ENCODE measurements at regions not wholly inside any gene's neighbourhood (a gene's known extent, or its start where the extent isn't known, plus 50 kb on each side); places are given as distances from the start of the nearest gene placed in this dataset.

DNA sequence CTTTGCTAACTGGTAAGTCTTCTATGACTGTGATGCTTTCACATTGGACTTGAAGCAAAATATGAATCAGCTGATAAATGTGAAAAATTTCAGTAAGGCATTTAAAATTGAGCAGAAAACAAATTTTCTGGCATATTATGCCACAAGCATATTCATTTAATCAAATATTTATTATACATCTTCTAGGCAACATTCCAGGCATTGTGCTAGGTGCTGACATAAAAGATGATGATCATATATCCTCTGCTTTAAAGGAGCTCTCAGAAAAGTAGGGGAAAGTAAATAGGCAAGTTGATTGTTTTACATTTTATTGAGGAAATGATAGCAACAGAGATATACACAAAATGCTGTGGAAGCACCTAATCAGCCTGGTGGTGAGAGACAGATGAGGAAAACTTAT, 248.9 kb downstream of the SLC16A7 start:
- H3K4me3 Mint-ChIP-seq = no peak overlapping the region
- H3K4me1 Mint-ChIP-seq = peaks cover 46% of the 10 kb centered on the region
- DNase-seq (ENCODE audit: low spot score) = no peak
- no peaks in the 10 kb centered on the region for H3K27me3 Mint-ChIP-seq (ENCODE audit: low read depth)
- H3K27ac Mint-ChIP-seq = no peak overlapping the region
- H3K9me3 Mint-ChIP-seq = peaks cover 12% of the 10 kb centered on the region
- ATAC-seq = no peak
- ChIA-PET CTCF (interaction anchor here (1.8 kb wide), 1 partner anchor 10 kb away, joined by 10 read pairs; no protein-coding TSS in a partner anchor), POLR2A (no interaction called here)
- TF ChIP-seq JUN (CRISPR knock-in tag; IDR thresholded peaks at IDR 0.05) (no peak), PRRX2 (CRISPR knock-in tag; IDR thresholded peaks at IDR 0.05) (no peak), SMAD4 (CRISPR knock-in tag; IDR thresholded peaks at IDR 0.05) (no peak), TEAD1 (CRISPR knock-in tag; IDR thresholded peaks at IDR 0.05) (no peak), RELA (CRISPR knock-in tag; IDR thresholded peaks at IDR 0.05; ENCODE audit: borderline replicate concordance) (no peak), NR3C1 (CRISPR knock-in tag; conservative IDR thresholded peaks at IDR 0.05; ENCODE audit: low read depth) (no peak), CREM (CRISPR knock-in tag; IDR thresholded peaks at IDR 0.05) (no peak), ZNF423 (CRISPR knock-in tag; IDR thresholded peaks at IDR 0.05) (no peak), TEAD4 (CRISPR knock-in tag; IDR thresholded peaks at IDR 0.05) (no peak)
- TF ChIP-seq, protein P1, sequence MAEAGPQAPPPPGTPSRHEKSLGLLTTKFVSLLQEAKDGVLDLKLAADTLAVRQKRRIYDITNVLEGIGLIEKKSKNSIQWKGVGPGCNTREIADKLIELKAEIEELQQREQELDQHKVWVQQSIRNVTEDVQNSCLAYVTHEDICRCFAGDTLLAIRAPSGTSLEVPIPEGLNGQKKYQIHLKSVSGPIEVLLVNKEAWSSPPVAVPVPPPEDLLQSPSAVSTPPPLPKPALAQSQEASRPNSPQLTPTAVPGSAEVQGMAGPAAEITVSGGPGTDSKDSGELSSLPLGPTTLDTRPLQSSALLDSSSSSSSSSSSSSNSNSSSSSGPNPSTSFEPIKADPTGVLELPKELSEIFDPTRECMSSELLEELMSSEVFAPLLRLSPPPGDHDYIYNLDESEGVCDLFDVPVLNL (CRISPR knock-in tag; IDR thresholded peaks at IDR 0.05; ENCODE audit: borderline replicate concordance, low read depth) = no peak
- H3K36me3 Mint-ChIP-seq = no peaks in the 10 kb centered on the region

- no peak overlapping the region for H3K4me3 Mint-ChIP-seq
- ChIA-PET POLR2A (no interaction called here), CTCF (no interaction called here)
- TF ChIP-seq JUN (CRISPR knock-in tag; IDR thresholded peaks at IDR 0.05) = no peak
- TF ChIP-seq, protein P2, sequence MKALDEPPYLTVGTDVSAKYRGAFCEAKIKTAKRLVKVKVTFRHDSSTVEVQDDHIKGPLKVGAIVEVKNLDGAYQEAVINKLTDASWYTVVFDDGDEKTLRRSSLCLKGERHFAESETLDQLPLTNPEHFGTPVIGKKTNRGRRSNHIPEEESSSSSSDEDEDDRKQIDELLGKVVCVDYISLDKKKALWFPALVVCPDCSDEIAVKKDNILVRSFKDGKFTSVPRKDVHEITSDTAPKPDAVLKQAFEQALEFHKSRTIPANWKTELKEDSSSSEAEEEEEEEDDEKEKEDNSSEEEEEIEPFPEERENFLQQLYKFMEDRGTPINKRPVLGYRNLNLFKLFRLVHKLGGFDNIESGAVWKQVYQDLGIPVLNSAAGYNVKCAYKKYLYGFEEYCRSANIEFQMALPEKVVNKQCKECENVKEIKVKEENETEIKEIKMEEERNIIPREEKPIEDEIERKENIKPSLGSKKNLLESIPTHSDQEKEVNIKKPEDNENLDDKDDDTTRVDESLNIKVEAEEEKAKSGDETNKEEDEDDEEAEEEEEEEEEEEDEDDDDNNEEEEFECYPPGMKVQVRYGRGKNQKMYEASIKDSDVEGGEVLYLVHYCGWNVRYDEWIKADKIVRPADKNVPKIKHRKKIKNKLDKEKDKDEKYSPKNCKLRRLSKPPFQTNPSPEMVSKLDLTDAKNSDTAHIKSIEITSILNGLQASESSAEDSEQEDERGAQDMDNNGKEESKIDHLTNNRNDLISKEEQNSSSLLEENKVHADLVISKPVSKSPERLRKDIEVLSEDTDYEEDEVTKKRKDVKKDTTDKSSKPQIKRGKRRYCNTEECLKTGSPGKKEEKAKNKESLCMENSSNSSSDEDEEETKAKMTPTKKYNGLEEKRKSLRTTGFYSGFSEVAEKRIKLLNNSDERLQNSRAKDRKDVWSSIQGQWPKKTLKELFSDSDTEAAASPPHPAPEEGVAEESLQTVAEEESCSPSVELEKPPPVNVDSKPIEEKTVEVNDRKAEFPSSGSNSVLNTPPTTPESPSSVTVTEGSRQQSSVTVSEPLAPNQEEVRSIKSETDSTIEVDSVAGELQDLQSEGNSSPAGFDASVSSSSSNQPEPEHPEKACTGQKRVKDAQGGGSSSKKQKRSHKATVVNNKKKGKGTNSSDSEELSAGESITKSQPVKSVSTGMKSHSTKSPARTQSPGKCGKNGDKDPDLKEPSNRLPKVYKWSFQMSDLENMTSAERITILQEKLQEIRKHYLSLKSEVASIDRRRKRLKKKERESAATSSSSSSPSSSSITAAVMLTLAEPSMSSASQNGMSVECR (CRISPR knock-in tag; IDR thresholded peaks at IDR 0.05; ENCODE audit: borderline replicate concordance) = no peak
- TF ChIP-seq, protein P3, sequence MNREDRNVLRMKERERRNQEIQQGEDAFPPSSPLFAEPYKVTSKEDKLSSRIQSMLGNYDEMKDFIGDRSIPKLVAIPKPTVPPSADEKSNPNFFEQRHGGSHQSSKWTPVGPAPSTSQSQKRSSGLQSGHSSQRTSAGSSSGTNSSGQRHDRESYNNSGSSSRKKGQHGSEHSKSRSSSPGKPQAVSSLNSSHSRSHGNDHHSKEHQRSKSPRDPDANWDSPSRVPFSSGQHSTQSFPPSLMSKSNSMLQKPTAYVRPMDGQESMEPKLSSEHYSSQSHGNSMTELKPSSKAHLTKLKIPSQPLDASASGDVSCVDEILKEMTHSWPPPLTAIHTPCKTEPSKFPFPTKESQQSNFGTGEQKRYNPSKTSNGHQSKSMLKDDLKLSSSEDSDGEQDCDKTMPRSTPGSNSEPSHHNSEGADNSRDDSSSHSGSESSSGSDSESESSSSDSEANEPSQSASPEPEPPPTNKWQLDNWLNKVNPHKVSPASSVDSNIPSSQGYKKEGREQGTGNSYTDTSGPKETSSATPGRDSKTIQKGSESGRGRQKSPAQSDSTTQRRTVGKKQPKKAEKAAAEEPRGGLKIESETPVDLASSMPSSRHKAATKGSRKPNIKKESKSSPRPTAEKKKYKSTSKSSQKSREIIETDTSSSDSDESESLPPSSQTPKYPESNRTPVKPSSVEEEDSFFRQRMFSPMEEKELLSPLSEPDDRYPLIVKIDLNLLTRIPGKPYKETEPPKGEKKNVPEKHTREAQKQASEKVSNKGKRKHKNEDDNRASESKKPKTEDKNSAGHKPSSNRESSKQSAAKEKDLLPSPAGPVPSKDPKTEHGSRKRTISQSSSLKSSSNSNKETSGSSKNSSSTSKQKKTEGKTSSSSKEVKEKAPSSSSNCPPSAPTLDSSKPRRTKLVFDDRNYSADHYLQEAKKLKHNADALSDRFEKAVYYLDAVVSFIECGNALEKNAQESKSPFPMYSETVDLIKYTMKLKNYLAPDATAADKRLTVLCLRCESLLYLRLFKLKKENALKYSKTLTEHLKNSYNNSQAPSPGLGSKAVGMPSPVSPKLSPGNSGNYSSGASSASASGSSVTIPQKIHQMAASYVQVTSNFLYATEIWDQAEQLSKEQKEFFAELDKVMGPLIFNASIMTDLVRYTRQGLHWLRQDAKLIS (CRISPR knock-in tag; IDR thresholded peaks at IDR 0.05; ENCODE audit: borderline replicate concordance) = no peak
- TF ChIP-seq NR1H2 (CRISPR knock-in tag; IDR thresholded peaks at IDR 0.05) = no peak
- TF ChIP-seq PREB (CRISPR knock-in tag; IDR thresholded peaks at IDR 0.05; ENCODE audit: borderline replicate concordance) = no peak
- TF ChIP-seq, protein P4, sequence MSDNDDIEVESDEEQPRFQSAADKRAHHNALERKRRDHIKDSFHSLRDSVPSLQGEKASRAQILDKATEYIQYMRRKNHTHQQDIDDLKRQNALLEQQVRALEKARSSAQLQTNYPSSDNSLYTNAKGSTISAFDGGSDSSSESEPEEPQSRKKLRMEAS (CRISPR knock-in tag; IDR thresholded peaks at IDR 0.05) = no peak
- TF ChIP-seq MYBL2 (CRISPR knock-in tag; IDR thresholded peaks at IDR 0.05) = no peak
- TF ChIP-seq, protein P5, sequence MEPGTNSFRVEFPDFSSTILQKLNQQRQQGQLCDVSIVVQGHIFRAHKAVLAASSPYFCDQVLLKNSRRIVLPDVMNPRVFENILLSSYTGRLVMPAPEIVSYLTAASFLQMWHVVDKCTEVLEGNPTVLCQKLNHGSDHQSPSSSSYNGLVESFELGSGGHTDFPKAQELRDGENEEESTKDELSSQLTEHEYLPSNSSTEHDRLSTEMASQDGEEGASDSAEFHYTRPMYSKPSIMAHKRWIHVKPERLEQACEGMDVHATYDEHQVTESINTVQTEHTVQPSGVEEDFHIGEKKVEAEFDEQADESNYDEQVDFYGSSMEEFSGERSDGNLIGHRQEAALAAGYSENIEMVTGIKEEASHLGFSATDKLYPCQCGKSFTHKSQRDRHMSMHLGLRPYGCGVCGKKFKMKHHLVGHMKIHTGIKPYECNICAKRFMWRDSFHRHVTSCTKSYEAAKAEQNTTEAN (CRISPR knock-in tag; IDR thresholded peaks at IDR 0.05) = no peak
- no peak for TF ChIP-seq SMAD4 (CRISPR knock-in tag; IDR thresholded peaks at IDR 0.05)
- no peak for TF ChIP-seq TEAD4 (CRISPR knock-in tag; IDR thresholded peaks at IDR 0.05)
- peaks cover 46% of the 10 kb centered on the region for H3K4me1 Mint-ChIP-seq
- peak overlapping the region; percentile 49; the same call in 1 of the 2 replicates for H3K27ac Mint-ChIP-seq
- ATAC-seq (no peak), DNase-seq (ENCODE audit: low spot score) (no peak)
- peaks cover 12% of the 10 kb centered on the region for H3K9me3 Mint-ChIP-seq
- no peaks in the 10 kb centered on the region for H3K36me3 Mint-ChIP-seq
- H3K27me3 Mint-ChIP-seq (ENCODE audit: low read depth) = no peaks in the 10 kb centered on the region
These were observed 249.5 kb downstream of the SLC16A7 start for GRCh38 chr12:59845293-59845692.
